HCT116 (cell line): ENCODE measurements at regions not wholly inside any gene's neighbourhood (a gene's known extent, or its start where the extent isn't known, plus 50 kb on each side); places are given as distances from the start of the nearest gene placed in this dataset.

ENCODE experiments used
- ATAC-seq: fragments of 200-7000 bp; cut with Tn5 transposase; 2 replicates; pipeline ENCODE4 v1.9.1; 2020; ENCODE audit warnings: mild to moderate bottlenecking, moderate library complexity
- BruUV-seq: library from RNA; stranded (reverse); fragments of 400-500 nt; replicated peaks from 2 replicates; lab custom pipeline; 2021; lab: Mats Ljungman, UMichigan
- CTCF ChIA-PET: fragments of 300-600 bp; sonication (Branson Sonifier 250); formaldehyde crosslinking; loops from one replicate; lab custom pipeline; 2021; ENCODE audit warnings: antibody characterized with exemption; lab: Charles Lee
- POLR2A ChIA-PET: fragments of 300-600, 350-600 bp; sonication (Branson Sonifier 250); formaldehyde crosslinking; loops from one replicate; lab custom pipeline; 2021; ENCODE audit warnings: antibody characterized with exemption; lab: Charles Lee
- RAD21 ChIA-PET, 2 experiments: fragments of 300-600 bp; sonication (Branson Sonifier 250); formaldehyde crosslinking; loops; one replicate each; lab custom pipeline; 2023; ENCODE audit warnings: low total read pairs in 2 of 2; ENCODE audit not compliant: uncharacterized antibody in 2 of 2, unreplicated experiment in 2 of 2, low non-redundant PET in 1 of 2; lab: Charles Lee
- DNase-seq: peaks from one replicate; pipeline ENCODE4 v3.0.0-alpha.2; 2010; ENCODE audit warnings: low read depth, low spot score
- H2AFZ ChIP-seq: fragments of 200-600 bp; shearing (Covaris generic), sonication (generic); 2 replicates; pipeline ENCODE4 v1.6.1; 2017; ENCODE audit warnings: low read depth, mixed run types, mixed read lengths, antibody characterized with exemption, low read length; ENCODE audit not compliant: poor library complexity, severe bottlenecking
- H3K27ac ChIP-seq: 2 replicates; pipeline ENCODE4 v1.5.1; 2012; ENCODE audit warnings: low read depth, low read length
- H3K27me3 ChIP-seq: fragments of 200-600 bp; sonication (generic); 2 replicates; pipeline ENCODE4 v1.6.1; 2016; ENCODE audit warnings: mixed run types, low read length, mixed read lengths; ENCODE audit not compliant: insufficient read depth
- H3K36me3 ChIP-seq, 2 experiments: fragments of 200-500 bp in 1 of 2; fragments of 200-600 bp in 1 of 2; sonication (Bioruptor generic) in 1 of 2; sonication (generic) in 1 of 2; 2 replicates each; pipeline versions ENCODE4 v1.5.1 to v1.6.1; 2014 to 2016; ENCODE audit warnings: low read length in 2 of 2, inconsistent platforms in 1 of 2, mixed read lengths in 1 of 2, mixed run types in 1 of 2; ENCODE audit not compliant: insufficient read depth in 2 of 2, control insufficient read depth in 1 of 2
- H3K4me1 ChIP-seq, 2 experiments: fragments of 200-600 bp in 1 of 2; sonication (generic) in 1 of 2; 2 replicates each; pipeline versions ENCODE4 v1.5.1 to v1.6.1; 2012 to 2017; ENCODE audit warnings: low read length in 2 of 2, inconsistent platforms in 1 of 2, mild to moderate bottlenecking in 1 of 2, mixed read lengths in 1 of 2, mixed run types in 1 of 2, moderate library complexity in 1 of 2; ENCODE audit not compliant: insufficient read depth in 2 of 2, control insufficient read depth in 1 of 2
- H3K4me2 ChIP-seq: fragments of 200-600 bp; sonication (generic); 2 replicates; pipeline ENCODE4 v1.6.1; 2017; ENCODE audit warnings: mixed run types, low read length, mixed read lengths
- H3K4me3 ChIP-seq, 2 experiments: fragments of 200-600 bp in 1 of 2; sonication (generic) in 1 of 2; replicated peaks in 1 of 2; 2 replicates each; pipeline ENCODE4 v1.5.1; 2011 to 2016; ENCODE audit warnings: low read length in 2 of 2, control low read depth in 1 of 2, low read depth in 1 of 2, mild to moderate bottlenecking in 1 of 2, mixed read lengths in 1 of 2, mixed run types in 1 of 2
- H3K79me2 ChIP-seq: fragments of 200-600 bp; sonication (generic); 2 replicates; pipeline ENCODE4 v1.6.1; 2017; ENCODE audit warnings: mild to moderate bottlenecking, mixed run types, low read length, moderate library complexity, mixed read lengths; ENCODE audit not compliant: insufficient read depth
- H3K9ac ChIP-seq: fragments of 200-600 bp; sonication (generic); 2 replicates; pipeline ENCODE4 v1.6.1; 2016; ENCODE audit warnings: low read length, mixed read lengths
- H3K9me2 ChIP-seq: fragments of 200-600 bp; sonication (generic), shearing (Covaris generic); 2 replicates; pipeline ENCODE4 v1.6.1; 2017; ENCODE audit warnings: mixed run types, mild to moderate bottlenecking, moderate library complexity; ENCODE audit not compliant: insufficient read depth
- H3K9me3 ChIP-seq, 2 experiments: fragments of 200-500 bp in 1 of 2; fragments of 200-600 bp in 1 of 2; sonication (Bioruptor generic) in 1 of 2; sonication (generic) in 1 of 2; 2 replicates each; pipeline ENCODE4 v1.6.1; 2014 to 2017; ENCODE audit warnings: low read length in 2 of 2, mixed read lengths in 2 of 2, inconsistent platforms in 1 of 2, low read depth in 1 of 2, mild to moderate bottlenecking in 1 of 2, mixed run types in 1 of 2, moderate library complexity in 1 of 2; ENCODE audit not compliant: control insufficient read depth in 1 of 2, insufficient read depth in 1 of 2
- H4K20me1 ChIP-seq: fragments of 200-600 bp; sonication (generic), shearing (Covaris generic); 2 replicates; pipeline ENCODE4 v1.6.1; 2017; ENCODE audit warnings: mixed run types, mild to moderate bottlenecking, moderate library complexity; ENCODE audit not compliant: insufficient read depth
- ATF3 ChIP-seq: IDR thresholded peaks from 2 replicates; pipeline ENCODE4 v1.6.1; 2012
- CBX3 ChIP-seq: IDR thresholded peaks from 2 replicates; pipeline ENCODE4 v1.6.1; 2012; ENCODE audit warnings: low read depth
- CEBPB ChIP-seq: IDR thresholded peaks from 2 replicates; pipeline ENCODE4 v1.6.1; 2012; ENCODE audit warnings: low read depth
- CTCF ChIP-seq, 3 experiments: fragments of 200-600 bp in 1 of 3; sonication (generic) in 1 of 3; IDR thresholded peaks in 2 of 3; conservative IDR thresholded peaks in 1 of 3; 2 replicates each; pipeline ENCODE4 v1.5.1; 2012 to 2017; ENCODE audit warnings: low read depth in 2 of 3, low read length in 2 of 3, antibody characterized with exemption in 1 of 3, borderline replicate concordance in 1 of 3, control low read depth in 1 of 3, mild to moderate bottlenecking in 1 of 3, mixed read lengths in 1 of 3, mixed run types in 1 of 3, moderate library complexity in 1 of 3; ENCODE audit not compliant: insufficient read depth in 1 of 3
- ELF1 ChIP-seq: IDR thresholded peaks from 2 replicates; pipeline ENCODE4 v1.6.1; 2012; ENCODE audit warnings: low read depth, borderline replicate concordance
- EZH2phosphoT487 ChIP-seq: fragments of 200-600 bp; IDR thresholded peaks from 2 replicates; pipeline ENCODE4 v1.6.1; 2018; ENCODE audit warnings: antibody characterized with exemption, borderline replicate concordance
- FOSL1 ChIP-seq: IDR thresholded peaks from 2 replicates; pipeline ENCODE4 v1.6.1; 2012; ENCODE audit warnings: low read depth
- MAX ChIP-seq: IDR thresholded peaks from 2 replicates; pipeline ENCODE4 v1.6.1; 2012
- POLR2AphosphoS5 ChIP-seq: IDR thresholded peaks from 2 replicates; pipeline ENCODE4 v1.6.1; 2011; ENCODE audit warnings: mild to moderate bottlenecking, low read depth, low read length, moderate library complexity
- RAD21 ChIP-seq: IDR thresholded peaks from 2 replicates; pipeline ENCODE4 v1.6.1; 2012; ENCODE audit warnings: low read depth, mild to moderate bottlenecking
- TCF7L2 ChIP-seq: IDR thresholded peaks from 2 replicates; pipeline ENCODE4 v1.7.0; 2011; ENCODE audit warnings: borderline replicate concordance, inconsistent platforms; ENCODE audit not compliant: insufficient read depth, insufficient read length; ENCODE audit errors: extremely low read depth
- YY1 ChIP-seq: IDR thresholded peaks from 2 replicates; pipeline ENCODE4 v1.6.1; 2011; ENCODE audit warnings: low read length, low read depth, moderate library complexity, mild to moderate bottlenecking; ENCODE audit not compliant: insufficient replicate concordance; ENCODE audit errors: extremely low read depth
- ZFX ChIP-seq: fragments of 450-650 bp; IDR thresholded peaks from 2 replicates; pipeline ENCODE4 v1.6.1; 2017
- ZNF274 ChIP-seq: fragments of 200-500 bp; sonication (Bioruptor generic); IDR thresholded peaks from 2 replicates; pipeline ENCODE4 v1.6.1; 2014; ENCODE audit warnings: mild to moderate bottlenecking, low read depth, low read length, inconsistent platforms
- intact Hi-C: fragments of 100-400 bp; cut with micrococcal nuclease; formaldehyde crosslinking; loops from 2 replicates; pipeline ENCODE4 v1.10.0; 2022
- TF ChIP-seq, protein P1 (sequence below): IDR thresholded peaks from 2 replicates; pipeline ENCODE4 v1.6.1; 2011; ENCODE audit warnings: mild to moderate bottlenecking, low read length, moderate library complexity; ENCODE audit not compliant: insufficient replicate concordance; ENCODE audit errors: extremely low read depth
- TF ChIP-seq, protein P2 (sequence below): IDR thresholded peaks from 2 replicates; pipeline ENCODE4 v1.6.1; 2012; ENCODE audit warnings: low read depth

DNA sequence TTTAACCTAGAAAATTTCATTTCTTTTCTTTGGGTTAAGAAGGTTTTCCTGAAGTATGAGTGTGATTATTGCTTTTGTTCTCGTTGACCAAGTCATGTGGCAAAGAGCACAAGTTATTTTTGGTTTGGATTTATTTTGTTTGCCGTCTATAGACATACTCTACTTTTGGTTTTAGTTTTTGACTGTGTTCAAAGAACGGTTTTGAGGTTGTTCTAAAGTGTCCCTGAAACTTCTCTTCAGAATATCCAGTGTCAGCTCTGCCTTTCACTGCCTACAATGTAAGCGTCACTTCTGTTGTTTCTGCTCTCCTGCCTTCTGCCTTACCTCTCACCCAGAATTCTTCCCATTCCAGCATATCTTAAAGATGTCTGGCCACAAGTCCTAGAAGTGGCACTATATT lies 812.2 kb downstream of the C4orf33 start:
- TF ChIP-seq, protein P1, sequence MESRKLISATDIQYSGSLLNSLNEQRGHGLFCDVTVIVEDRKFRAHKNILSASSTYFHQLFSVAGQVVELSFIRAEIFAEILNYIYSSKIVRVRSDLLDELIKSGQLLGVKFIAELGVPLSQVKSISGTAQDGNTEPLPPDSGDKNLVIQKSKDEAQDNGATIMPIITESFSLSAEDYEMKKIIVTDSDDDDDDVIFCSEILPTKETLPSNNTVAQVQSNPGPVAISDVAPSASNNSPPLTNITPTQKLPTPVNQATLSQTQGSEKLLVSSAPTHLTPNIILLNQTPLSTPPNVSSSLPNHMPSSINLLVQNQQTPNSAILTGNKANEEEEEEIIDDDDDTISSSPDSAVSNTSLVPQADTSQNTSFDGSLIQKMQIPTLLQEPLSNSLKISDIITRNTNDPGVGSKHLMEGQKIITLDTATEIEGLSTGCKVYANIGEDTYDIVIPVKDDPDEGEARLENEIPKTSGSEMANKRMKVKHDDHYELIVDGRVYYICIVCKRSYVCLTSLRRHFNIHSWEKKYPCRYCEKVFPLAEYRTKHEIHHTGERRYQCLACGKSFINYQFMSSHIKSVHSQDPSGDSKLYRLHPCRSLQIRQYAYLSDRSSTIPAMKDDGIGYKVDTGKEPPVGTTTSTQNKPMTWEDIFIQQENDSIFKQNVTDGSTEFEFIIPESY, result no peak
- TF ChIP-seq, protein P2, sequence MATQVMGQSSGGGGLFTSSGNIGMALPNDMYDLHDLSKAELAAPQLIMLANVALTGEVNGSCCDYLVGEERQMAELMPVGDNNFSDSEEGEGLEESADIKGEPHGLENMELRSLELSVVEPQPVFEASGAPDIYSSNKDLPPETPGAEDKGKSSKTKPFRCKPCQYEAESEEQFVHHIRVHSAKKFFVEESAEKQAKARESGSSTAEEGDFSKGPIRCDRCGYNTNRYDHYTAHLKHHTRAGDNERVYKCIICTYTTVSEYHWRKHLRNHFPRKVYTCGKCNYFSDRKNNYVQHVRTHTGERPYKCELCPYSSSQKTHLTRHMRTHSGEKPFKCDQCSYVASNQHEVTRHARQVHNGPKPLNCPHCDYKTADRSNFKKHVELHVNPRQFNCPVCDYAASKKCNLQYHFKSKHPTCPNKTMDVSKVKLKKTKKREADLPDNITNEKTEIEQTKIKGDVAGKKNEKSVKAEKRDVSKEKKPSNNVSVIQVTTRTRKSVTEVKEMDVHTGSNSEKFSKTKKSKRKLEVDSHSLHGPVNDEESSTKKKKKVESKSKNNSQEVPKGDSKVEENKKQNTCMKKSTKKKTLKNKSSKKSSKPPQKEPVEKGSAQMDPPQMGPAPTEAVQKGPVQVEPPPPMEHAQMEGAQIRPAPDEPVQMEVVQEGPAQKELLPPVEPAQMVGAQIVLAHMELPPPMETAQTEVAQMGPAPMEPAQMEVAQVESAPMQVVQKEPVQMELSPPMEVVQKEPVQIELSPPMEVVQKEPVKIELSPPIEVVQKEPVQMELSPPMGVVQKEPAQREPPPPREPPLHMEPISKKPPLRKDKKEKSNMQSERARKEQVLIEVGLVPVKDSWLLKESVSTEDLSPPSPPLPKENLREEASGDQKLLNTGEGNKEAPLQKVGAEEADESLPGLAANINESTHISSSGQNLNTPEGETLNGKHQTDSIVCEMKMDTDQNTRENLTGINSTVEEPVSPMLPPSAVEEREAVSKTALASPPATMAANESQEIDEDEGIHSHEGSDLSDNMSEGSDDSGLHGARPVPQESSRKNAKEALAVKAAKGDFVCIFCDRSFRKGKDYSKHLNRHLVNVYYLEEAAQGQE, result no peak
- no peak for TF ChIP-seq TCF7L2
- TF ChIP-seq CTCF (IDR thresholded peaks at IDR 0.05 in 2 of 3, conservative IDR thresholded peaks at IDR 0.05 in 1 of 3; ENCODE audit: borderline replicate concordance in 1 of 3, insufficient read depth in 1 of 3, low read depth in 2 of 3, low read length in 2 of 3), result no peak
- no peak for TF ChIP-seq ATF3
- no peak for TF ChIP-seq MAX
- TF ChIP-seq CBX3, result no peak
- TF ChIP-seq FOSL1, result no peak
- no peak for TF ChIP-seq ZFX
- no peak for TF ChIP-seq ELF1
- no peak for TF ChIP-seq CEBPB
- no peak for TF ChIP-seq YY1
- no peak for TF ChIP-seq RAD21
- TF ChIP-seq ZNF274, result no peak
- no peak for TF ChIP-seq EZH2phosphoT487
- no peak for TF ChIP-seq POLR2AphosphoS5
- Histone ChIP-seq H3K9me3 (no peaks in the 10 kb centered on the region), H3K27me3 (no peaks in the 10 kb centered on the region), H3K4me2 (no peak overlapping the region), H3K4me1 (peaks cover 0 to 7% of the 10 kb centered on the region in 2 experiments; a peak in 2 of 4 replicates), H3K79me2 (no peaks in the 10 kb centered on the region), H3K4me3 (no peak overlapping the region), H2AFZ (no peak overlapping the region), H4K20me1 (no peaks in the 10 kb centered on the region), H3K9ac (no peak overlapping the region), H3K9me2 (0 out of 2 replicates have a peak, but pooled peaks cover 2% of the 10 kb centered on the region), H3K36me3 (no peaks in the 10 kb centered on the region), H3K27ac (no peak overlapping the region)
- DNase-seq (no peak), ATAC-seq (no peak)
- RAD21 ChIA-PET, result no interaction called here
- BruUV-seq, result no TSS peak
- intact Hi-C loops, result no loop called here
- CTCF ChIA-PET, result no interaction called here
- POLR2A ChIA-PET, result no interaction called here
